Uterus (tissue), 2 donors: ENCODE measurements at regions not wholly inside any gene's neighbourhood (a gene's known extent, or its start where the extent isn't known, plus 50 kb on each side); places are given as distances from the start of the nearest gene placed in this dataset.

Experiments used
- CTCF ChIP-seq, 4 experiments: fragments of 200-600 bp in 2 of 4; fragments of 450-650 bp in 2 of 4; sonication (generic) in 2 of 4; IDR thresholded peaks; one replicate each; pipeline ENCODE4 v1.5.1; 2016 to 2019; ENCODE audit warnings: antibody characterized with exemption in 4 of 4, mild to moderate bottlenecking in 2 of 4, moderate library complexity in 1 of 4
- POLR2A ChIP-seq, 2 donors: fragments of 450-650 bp; IDR thresholded peaks; one replicate each; pipeline ENCODE4 v1.6.1; 2016; ENCODE audit warnings: antibody characterized with exemption in 2 of 2, mild to moderate bottlenecking in 1 of 2, moderate library complexity in 1 of 2

- TF ChIP-seq POLR2A (IDR thresholded peaks at IDR 0.05) = no peak
- no peak for TF ChIP-seq CTCF (IDR thresholded peaks at IDR 0.05)
Measured at GRCh38 chr3:65079560-65079959, 391.8 kb upstream of the ADAMTS9 start.
